ENCODE measurements at regions not wholly inside any gene's neighbourhood (a gene's known extent, or its start where the extent isn't known, plus 50 kb on each side); places are given as distances from the start of the nearest gene placed in this dataset.

DNA sequence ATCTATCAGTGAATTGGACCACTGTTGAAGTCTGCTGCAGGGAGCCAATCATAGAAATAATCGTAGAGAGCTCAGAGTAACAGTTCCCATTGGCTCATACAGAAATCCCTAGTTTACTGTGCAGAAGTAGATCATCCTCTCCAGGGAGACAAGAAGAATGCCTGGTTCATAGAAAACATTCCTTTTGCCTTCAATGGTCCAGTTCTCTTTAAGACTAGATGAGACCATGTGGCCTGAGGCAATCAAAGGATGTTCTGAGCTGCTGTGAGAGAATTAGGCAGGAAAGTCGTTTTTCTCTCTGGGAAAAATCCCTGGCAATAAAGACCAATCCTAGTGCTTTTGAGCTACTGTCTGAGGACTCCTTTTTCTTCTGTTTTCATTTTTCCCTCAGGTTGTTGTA lies 208.4 kb downstream of the CENPW start:
- Histone ChIP-seq H3K4me3 (ENCODE audit: low read depth, low read length) (no peak overlapping the region), H3K36me3 (ENCODE audit: control insufficient read depth in 2 of 2, insufficient read depth in 1 of 2, low read length in 2 of 2) (no peaks in the 10 kb centered on the region), H3K4me1 (ENCODE audit: control insufficient read depth, insufficient read depth, low read length) (no peaks in the 10 kb centered on the region), H3K27ac (ENCODE audit: extremely low read depth, low read depth, low read length) (no peak overlapping the region), H3K9me3 (ENCODE audit: control insufficient read depth, insufficient read depth, low read depth, low read length) (no peaks in the 10 kb centered on the region)
- CTCF ChIA-PET, result interaction anchor here (0.5 to 0.6 kb wide), 3 partner anchors 18 to 187 kb away, joined by 3 to 6 read pairs (median 4); no protein-coding TSS in a partner anchor
- POLR2A ChIA-PET, result no interaction called here
- TF ChIP-seq ZNF701 (tag by site-specific recombination; IDR thresholded peaks at IDR 0.05) (no peak), ZBTB17 (tag by site-specific recombination; IDR thresholded peaks at IDR 0.05) (no peak), ZSCAN5A (tag by site-specific recombination; IDR thresholded peaks at IDR 0.05) (no peak), ZNF138 (tag by site-specific recombination; IDR thresholded peaks at IDR 0.05; ENCODE audit: borderline replicate concordance) (no peak), ZNF214 (tag by site-specific recombination; IDR thresholded peaks at IDR 0.05; ENCODE audit: borderline replicate concordance) (no peak)
- TF ChIP-seq, protein P1, sequence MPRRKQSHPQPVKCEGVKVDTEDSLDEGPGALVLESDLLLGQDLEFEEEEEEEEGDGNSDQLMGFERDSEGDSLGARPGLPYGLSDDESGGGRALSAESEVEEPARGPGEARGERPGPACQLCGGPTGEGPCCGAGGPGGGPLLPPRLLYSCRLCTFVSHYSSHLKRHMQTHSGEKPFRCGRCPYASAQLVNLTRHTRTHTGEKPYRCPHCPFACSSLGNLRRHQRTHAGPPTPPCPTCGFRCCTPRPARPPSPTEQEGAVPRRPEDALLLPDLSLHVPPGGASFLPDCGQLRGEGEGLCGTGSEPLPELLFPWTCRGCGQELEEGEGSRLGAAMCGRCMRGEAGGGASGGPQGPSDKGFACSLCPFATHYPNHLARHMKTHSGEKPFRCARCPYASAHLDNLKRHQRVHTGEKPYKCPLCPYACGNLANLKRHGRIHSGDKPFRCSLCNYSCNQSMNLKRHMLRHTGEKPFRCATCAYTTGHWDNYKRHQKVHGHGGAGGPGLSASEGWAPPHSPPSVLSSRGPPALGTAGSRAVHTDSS (tag by site-specific recombination; IDR thresholded peaks at IDR 0.05), result no peak

DNA sequence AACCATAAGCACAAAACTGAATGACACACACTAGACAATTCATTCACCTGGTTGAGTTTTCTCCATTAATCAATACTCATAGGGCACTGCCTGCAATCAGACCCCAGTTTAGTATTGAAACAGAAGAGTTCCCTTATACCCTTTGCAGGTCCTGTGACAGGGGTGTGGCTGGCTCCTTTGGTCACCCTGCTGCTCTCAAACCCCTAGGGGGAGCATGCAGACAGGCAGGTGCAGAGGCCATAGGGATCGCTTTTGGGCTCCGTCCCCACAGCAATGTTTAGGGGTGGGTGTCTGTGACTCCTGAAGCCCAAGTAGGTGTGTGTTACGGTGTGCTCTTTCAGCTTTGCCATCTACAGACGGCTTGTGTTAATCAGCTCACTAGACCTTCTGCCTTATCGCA lies 210.4 kb downstream of the CENPW start:
- H3K36me3 ChIP-seq (ENCODE audit: control insufficient read depth in 2 of 2, insufficient read depth in 1 of 2, low read length in 2 of 2), result no peaks in the 10 kb centered on the region
- POLR2A ChIA-PET, result no interaction called here
- no peaks in the 10 kb centered on the region for H3K9me3 ChIP-seq (ENCODE audit: control insufficient read depth, insufficient read depth, low read depth, low read length)
- CTCF ChIA-PET, result interaction anchor here (0.6 kb wide), 3 partner anchors 25 to 639 kb away, joined by 3 read pairs; no protein-coding TSS in a partner anchor
- no peaks in the 10 kb centered on the region for H3K4me1 ChIP-seq (ENCODE audit: control insufficient read depth, insufficient read depth, low read length)
- no peak overlapping the region for H3K27ac ChIP-seq (ENCODE audit: extremely low read depth, low read depth, low read length)
- no peak overlapping the region for H3K4me3 ChIP-seq (ENCODE audit: low read depth, low read length)
- TF ChIP-seq ZNF292 (tag by site-specific recombination; IDR thresholded peaks at IDR 0.05; ENCODE audit: borderline replicate concordance, low read depth) (no peak), PRDM6 (tag by site-specific recombination; IDR thresholded peaks at IDR 0.05) (no peak), ZNF398 (tag by site-specific recombination; IDR thresholded peaks at IDR 0.05) (no peak), ZNF132 (tag by site-specific recombination; IDR thresholded peaks at IDR 0.05; ENCODE audit: borderline replicate concordance) (no peak), ZNF423 (tag by site-specific recombination; IDR thresholded peaks at IDR 0.05) (no peak), ZNF2 (tag by site-specific recombination; IDR thresholded peaks at IDR 0.05) (no peak), ZNF324 (tag by site-specific recombination; IDR thresholded peaks at IDR 0.05) (no peak), ZNF785 (tag by site-specific recombination; IDR thresholded peaks at IDR 0.05) (no peak), ZNF362 (tag by site-specific recombination; IDR thresholded peaks at IDR 0.05) (no peak), ZNF311 (tag by site-specific recombination; IDR thresholded peaks at IDR 0.05; ENCODE audit: borderline replicate concordance) (no peak), ZNF560 (tag by site-specific recombination; IDR thresholded peaks at IDR 0.05; ENCODE audit: borderline replicate concordance) (no peak), ZNF571 (tag by site-specific recombination; IDR thresholded peaks at IDR 0.05) (no peak), KLF16 (tag by site-specific recombination; IDR thresholded peaks at IDR 0.05) (no peak), ZNF658 (tag by site-specific recombination; IDR thresholded peaks at IDR 0.05) (no peak), TRIM28 (IDR thresholded peaks at IDR 0.05; ENCODE audit: borderline replicate concordance, low read length) (no peak), ZEB2 (tag by site-specific recombination; IDR thresholded peaks at IDR 0.05) (no peak), ZBTB17 (tag by site-specific recombination; IDR thresholded peaks at IDR 0.05) (no peak)
- TF ChIP-seq, protein P2, sequence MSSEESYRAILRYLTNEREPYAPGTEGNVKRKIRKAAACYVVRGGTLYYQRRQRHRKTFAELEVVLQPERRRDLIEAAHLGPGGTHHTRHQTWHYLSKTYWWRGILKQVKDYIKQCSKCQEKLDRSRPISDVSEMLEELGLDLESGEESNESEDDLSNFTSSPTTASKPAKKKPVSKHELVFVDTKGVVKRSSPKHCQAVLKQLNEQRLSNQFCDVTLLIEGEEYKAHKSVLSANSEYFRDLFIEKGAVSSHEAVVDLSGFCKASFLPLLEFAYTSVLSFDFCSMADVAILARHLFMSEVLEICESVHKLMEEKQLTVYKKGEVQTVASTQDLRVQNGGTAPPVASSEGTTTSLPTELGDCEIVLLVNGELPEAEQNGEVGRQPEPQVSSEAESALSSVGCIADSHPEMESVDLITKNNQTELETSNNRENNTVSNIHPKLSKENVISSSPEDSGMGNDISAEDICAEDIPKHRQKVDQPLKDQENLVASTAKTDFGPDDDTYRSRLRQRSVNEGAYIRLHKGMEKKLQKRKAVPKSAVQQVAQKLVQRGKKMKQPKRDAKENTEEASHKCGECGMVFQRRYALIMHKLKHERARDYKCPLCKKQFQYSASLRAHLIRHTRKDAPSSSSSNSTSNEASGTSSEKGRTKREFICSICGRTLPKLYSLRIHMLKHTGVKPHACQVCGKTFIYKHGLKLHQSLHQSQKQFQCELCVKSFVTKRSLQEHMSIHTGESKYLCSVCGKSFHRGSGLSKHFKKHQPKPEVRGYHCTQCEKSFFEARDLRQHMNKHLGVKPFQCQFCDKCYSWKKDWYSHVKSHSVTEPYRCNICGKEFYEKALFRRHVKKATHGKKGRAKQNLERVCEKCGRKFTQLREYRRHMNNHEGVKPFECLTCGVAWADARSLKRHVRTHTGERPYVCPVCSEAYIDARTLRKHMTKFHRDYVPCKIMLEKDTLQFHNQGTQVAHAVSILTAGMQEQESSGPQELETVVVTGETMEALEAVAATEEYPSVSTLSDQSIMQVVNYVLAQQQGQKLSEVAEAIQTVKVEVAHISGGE (tag by site-specific recombination; conservative IDR thresholded peaks at IDR 0.05; ENCODE audit: low read depth), result no peak

Measured in HEK293 (cell line).